ENCODE measurements at regions not wholly inside any gene's neighbourhood (a gene's known extent, or its start where the extent isn't known, plus 50 kb on each side); places are given as distances from the start of the nearest gene placed in this dataset.
"Not testable (repeated sequence)": the region's sequence is repeated elsewhere in the genome, so short reads cannot be mapped to it uniquely, and the experiment has no call there.

- no peaks in the 10 kb centered on the region for H3K36me3 ChIP-seq (ENCODE audit: control insufficient read depth in 1 of 2, insufficient read depth in 2 of 2, low read length in 2 of 2)
- no peaks in the 10 kb centered on the region for H3K27me3 ChIP-seq (ENCODE audit: control insufficient read depth in 1 of 2, insufficient read depth in 2 of 2, low read length in 2 of 2)
- no peak overlapping the region for H3K4me3 ChIP-seq (ENCODE audit: low read depth in 1 of 2, low read length in 2 of 2)
- no peak overlapping the region for H3K27ac ChIP-seq (ENCODE audit: low read depth, low read length)
- H3K9ac ChIP-seq (ENCODE audit: low read depth in 1 of 2, low read length in 2 of 2), result no peak overlapping the region
- peaks cover 0 to 12% of the 10 kb centered on the region in 2 donors for H3K9me3 ChIP-seq (ENCODE audit: control insufficient read depth in 1 of 2, low read length in 2 of 2)
- no peaks in the 10 kb centered on the region for H3K4me1 ChIP-seq (ENCODE audit: control insufficient read depth in 1 of 2, insufficient read depth in 2 of 2, low read length in 2 of 2)
Measured at GRCh38 chr12:126976579-126976978, 1290.4 kb upstream of the TMEM132C start.

- not testable (repeated sequence) for H3K9ac ChIP-seq (ENCODE audit: low read depth in 1 of 2, low read length in 2 of 2); H3K4me3 ChIP-seq (ENCODE audit: low read depth in 1 of 2, low read length in 2 of 2); H3K36me3 ChIP-seq (ENCODE audit: control insufficient read depth in 1 of 2, insufficient read depth in 2 of 2, low read length in 2 of 2); H3K27ac ChIP-seq (ENCODE audit: low read depth, low read length); H3K4me1 ChIP-seq (ENCODE audit: control insufficient read depth in 1 of 2, insufficient read depth in 2 of 2, low read length in 2 of 2); H3K27me3 ChIP-seq (ENCODE audit: control insufficient read depth in 1 of 2, insufficient read depth in 2 of 2, low read length in 2 of 2)
- H3K9me3 ChIP-seq (ENCODE audit: control insufficient read depth in 1 of 2, low read length in 2 of 2), result peaks cover 3 to 20% of the 10 kb centered on the region in 2 donors
Measured at GRCh38 chr12:126979564-126979963, 1287.4 kb upstream of the TMEM132C start.

- peaks cover 3 to 30% of the 10 kb centered on the region in 2 donors for H3K9me3 ChIP-seq (ENCODE audit: control insufficient read depth in 1 of 2, low read length in 2 of 2)
- no peaks in the 10 kb centered on the region for H3K27me3 ChIP-seq (ENCODE audit: control insufficient read depth in 1 of 2, insufficient read depth in 2 of 2, low read length in 2 of 2)
- no peak overlapping the region for H3K27ac ChIP-seq (ENCODE audit: low read depth, low read length)
- H3K4me3 ChIP-seq (ENCODE audit: low read depth in 1 of 2, low read length in 2 of 2), result no peak overlapping the region
- H3K9ac ChIP-seq (ENCODE audit: low read depth in 1 of 2, low read length in 2 of 2), result no peak overlapping the region
- H3K36me3 ChIP-seq (ENCODE audit: control insufficient read depth in 1 of 2, insufficient read depth in 2 of 2, low read length in 2 of 2), result no peaks in the 10 kb centered on the region
- no peaks in the 10 kb centered on the region for H3K4me1 ChIP-seq (ENCODE audit: control insufficient read depth in 1 of 2, insufficient read depth in 2 of 2, low read length in 2 of 2)
Measured at GRCh38 chr12:126982707-126983106, 1284.3 kb upstream of the TMEM132C start.

- H3K9me3 ChIP-seq (ENCODE audit: control insufficient read depth in 1 of 2, low read length in 2 of 2), result peaks cover 3 to 28% of the 10 kb centered on the region in 2 donors
Measured at GRCh38 chr12:126983735-126984134, 1283.2 kb upstream of the TMEM132C start.

GRCh38 chr12:126985663-126986062, 1281.3 kb upstream of the TMEM132C start:
- H3K9ac ChIP-seq (ENCODE audit: low read depth in 1 of 2, low read length in 2 of 2); H3K4me1 ChIP-seq (ENCODE audit: control insufficient read depth in 1 of 2, insufficient read depth in 2 of 2, low read length in 2 of 2); H3K36me3 ChIP-seq (ENCODE audit: control insufficient read depth in 1 of 2, insufficient read depth in 2 of 2, low read length in 2 of 2); H3K4me3 ChIP-seq (ENCODE audit: low read depth in 1 of 2, low read length in 2 of 2); H3K27me3 ChIP-seq (ENCODE audit: control insufficient read depth in 1 of 2, insufficient read depth in 2 of 2, low read length in 2 of 2); H3K27ac ChIP-seq (ENCODE audit: low read depth, low read length): not testable (repeated sequence)
- H3K9me3 ChIP-seq (ENCODE audit: control insufficient read depth in 1 of 2, low read length in 2 of 2), result peaks cover 3 to 21% of the 10 kb centered on the region in 2 donors

More at GRCh38 chr12:126983735-126984134, 1283.2 kb upstream of the TMEM132C start:
- not testable (repeated sequence) for H3K4me1 ChIP-seq (ENCODE audit: control insufficient read depth in 1 of 2, insufficient read depth in 2 of 2, low read length in 2 of 2); H3K27ac ChIP-seq (ENCODE audit: low read depth, low read length); H3K27me3 ChIP-seq (ENCODE audit: control insufficient read depth in 1 of 2, insufficient read depth in 2 of 2, low read length in 2 of 2); H3K36me3 ChIP-seq (ENCODE audit: control insufficient read depth in 1 of 2, insufficient read depth in 2 of 2, low read length in 2 of 2); H3K4me3 ChIP-seq (ENCODE audit: low read depth in 1 of 2, low read length in 2 of 2); H3K9ac ChIP-seq (ENCODE audit: low read depth in 1 of 2, low read length in 2 of 2)

GRCh38 chr12:126989532-126989931, 1277.4 kb upstream of the TMEM132C start:
- peaks cover 0 to 12% of the 10 kb centered on the region in 2 donors for H3K9me3 ChIP-seq (ENCODE audit: control insufficient read depth in 1 of 2, low read length in 2 of 2)
- H3K9ac ChIP-seq (ENCODE audit: low read depth in 1 of 2, low read length in 2 of 2), result no peak overlapping the region
- H3K4me1 ChIP-seq (ENCODE audit: control insufficient read depth in 1 of 2, insufficient read depth in 2 of 2, low read length in 2 of 2), result no peaks in the 10 kb centered on the region
- H3K27me3 ChIP-seq (ENCODE audit: control insufficient read depth in 1 of 2, insufficient read depth in 2 of 2, low read length in 2 of 2), result no peaks in the 10 kb centered on the region
- no peak overlapping the region for H3K4me3 ChIP-seq (ENCODE audit: low read depth in 1 of 2, low read length in 2 of 2)
- no peaks in the 10 kb centered on the region for H3K36me3 ChIP-seq (ENCODE audit: control insufficient read depth in 1 of 2, insufficient read depth in 2 of 2, low read length in 2 of 2)
- no peak overlapping the region for H3K27ac ChIP-seq (ENCODE audit: low read depth, low read length)

- Histone ChIP-seq H3K27ac (ENCODE audit: low read depth, low read length) (no peak overlapping the region), H3K4me3 (ENCODE audit: low read depth in 1 of 2, low read length in 2 of 2) (no peak overlapping the region), H3K4me1 (ENCODE audit: control insufficient read depth in 1 of 2, insufficient read depth in 2 of 2, low read length in 2 of 2) (no peaks in the 10 kb centered on the region), H3K9me3 (ENCODE audit: control insufficient read depth in 1 of 2, low read length in 2 of 2) (peaks cover 5 to 8% of the 10 kb centered on the region in 2 donors), H3K36me3 (ENCODE audit: control insufficient read depth in 1 of 2, insufficient read depth in 2 of 2, low read length in 2 of 2) (no peaks in the 10 kb centered on the region), H3K27me3 (ENCODE audit: control insufficient read depth in 1 of 2, insufficient read depth in 2 of 2, low read length in 2 of 2) (no peaks in the 10 kb centered on the region), H3K9ac (ENCODE audit: low read depth in 1 of 2, low read length in 2 of 2) (no peak overlapping the region)
Measured at GRCh38 chr12:126993898-126994297, 1273.1 kb upstream of the TMEM132C start.

GRCh38 chr12:126994599-126994998, 1272.4 kb upstream of the TMEM132C start:
- Histone ChIP-seq H3K36me3 (ENCODE audit: control insufficient read depth in 1 of 2, insufficient read depth in 2 of 2, low read length in 2 of 2) (no peaks in the 10 kb centered on the region), H3K27me3 (ENCODE audit: control insufficient read depth in 1 of 2, insufficient read depth in 2 of 2, low read length in 2 of 2) (no peaks in the 10 kb centered on the region), H3K27ac (ENCODE audit: low read depth, low read length) (no peak overlapping the region), H3K9ac (ENCODE audit: low read depth in 1 of 2, low read length in 2 of 2) (no peak overlapping the region), H3K4me3 (ENCODE audit: low read depth in 1 of 2, low read length in 2 of 2) (no peak overlapping the region), H3K9me3 (ENCODE audit: control insufficient read depth in 1 of 2, low read length in 2 of 2) (peaks cover 6 to 8% of the 10 kb centered on the region in 2 donors), H3K4me1 (ENCODE audit: control insufficient read depth in 1 of 2, insufficient read depth in 2 of 2, low read length in 2 of 2) (no peaks in the 10 kb centered on the region)

GRCh38 chr12:126998031-126998430, 1268.9 kb upstream of the TMEM132C start:
- Histone ChIP-seq H3K9me3 (ENCODE audit: control insufficient read depth in 1 of 2, low read length in 2 of 2) (peaks cover 6 to 8% of the 10 kb centered on the region in 2 donors), H3K27ac (ENCODE audit: low read depth, low read length) (no peak overlapping the region), H3K4me1 (ENCODE audit: control insufficient read depth in 1 of 2, insufficient read depth in 2 of 2, low read length in 2 of 2) (no peaks in the 10 kb centered on the region), H3K9ac (ENCODE audit: low read depth in 1 of 2, low read length in 2 of 2) (no peak overlapping the region), H3K27me3 (ENCODE audit: control insufficient read depth in 1 of 2, insufficient read depth in 2 of 2, low read length in 2 of 2) (no peaks in the 10 kb centered on the region), H3K4me3 (ENCODE audit: low read depth in 1 of 2, low read length in 2 of 2) (no peak overlapping the region), H3K36me3 (ENCODE audit: control insufficient read depth in 1 of 2, insufficient read depth in 2 of 2, low read length in 2 of 2) (no peaks in the 10 kb centered on the region)

GRCh38 chr12:126998747-126999285, 1268.2 kb upstream of the TMEM132C start:
- Histone ChIP-seq H3K27me3 (ENCODE audit: control insufficient read depth in 1 of 2, insufficient read depth in 2 of 2, low read length in 2 of 2) (no peaks in the 10 kb centered on the region), H3K4me1 (ENCODE audit: control insufficient read depth in 1 of 2, insufficient read depth in 2 of 2, low read length in 2 of 2) (no peaks in the 10 kb centered on the region), H3K4me3 (ENCODE audit: low read depth in 1 of 2, low read length in 2 of 2) (no peak overlapping the region), H3K27ac (ENCODE audit: low read depth, low read length) (no peak overlapping the region), H3K9ac (ENCODE audit: low read depth in 1 of 2, low read length in 2 of 2) (no peak overlapping the region), H3K36me3 (ENCODE audit: control insufficient read depth in 1 of 2, insufficient read depth in 2 of 2, low read length in 2 of 2) (no peaks in the 10 kb centered on the region), H3K9me3 (ENCODE audit: control insufficient read depth in 1 of 2, low read length in 2 of 2) (peaks cover 6 to 8% of the 10 kb centered on the region in 2 donors)

GRCh38 chr12:126999352-126999751, 1267.6 kb upstream of the TMEM132C start:
- H3K27ac ChIP-seq (ENCODE audit: low read depth, low read length), result no peak overlapping the region
- no peaks in the 10 kb centered on the region for H3K27me3 ChIP-seq (ENCODE audit: control insufficient read depth in 1 of 2, insufficient read depth in 2 of 2, low read length in 2 of 2)
- no peak overlapping the region for H3K4me3 ChIP-seq (ENCODE audit: low read depth in 1 of 2, low read length in 2 of 2)
- peaks cover 6 to 8% of the 10 kb centered on the region in 2 donors for H3K9me3 ChIP-seq (ENCODE audit: control insufficient read depth in 1 of 2, low read length in 2 of 2)
- no peak overlapping the region for H3K9ac ChIP-seq (ENCODE audit: low read depth in 1 of 2, low read length in 2 of 2)
- no peaks in the 10 kb centered on the region for H3K36me3 ChIP-seq (ENCODE audit: control insufficient read depth in 1 of 2, insufficient read depth in 2 of 2, low read length in 2 of 2)
- no peaks in the 10 kb centered on the region for H3K4me1 ChIP-seq (ENCODE audit: control insufficient read depth in 1 of 2, insufficient read depth in 2 of 2, low read length in 2 of 2)
